ENCODE measurements at regions not wholly inside any gene's neighbourhood (a gene's known extent, or its start where the extent isn't known, plus 50 kb on each side); places are given as distances from the start of the nearest gene placed in this dataset.

- no peak for TF ChIP-seq MAX (IDR thresholded peaks at IDR 0.05)
- no peak for TF ChIP-seq CEBPB (IDR thresholded peaks at IDR 0.05; ENCODE audit: low read depth)
- TF ChIP-seq CTCF (IDR thresholded peaks at IDR 0.05 in 2 of 3, conservative IDR thresholded peaks at IDR 0.05 in 1 of 3; ENCODE audit: borderline replicate concordance in 1 of 3, insufficient read depth in 1 of 3, low read depth in 2 of 3, low read length in 2 of 3) = no peak
Measured at GRCh38 chr2:2573658-2574293, 242.7 kb upstream of the MYT1L start.

Data from HCT116 (cell line).